ENCODE measurements at regions not wholly inside any gene's neighbourhood (a gene's known extent, or its start where the extent isn't known, plus 50 kb on each side); places are given as distances from the start of the nearest gene placed in this dataset.
A peak's percentile ranks its signal among the peaks of the same experiment; 100 is the strongest.
"Not testable (repeated sequence)": the region's sequence is repeated elsewhere in the genome, so short reads cannot be mapped to it uniquely, and the experiment has no call there.

GRCh38 chr13:108074429-108074828, 140.9 kb downstream of the LIG4 start:
- H3K9me3 ChIP-seq; H3K36me3 ChIP-seq; DNase-seq; ATAC-seq; intact Hi-C loops (cut with DNase I); H3K27me3 ChIP-seq; H3K4me1 ChIP-seq; H3K27ac ChIP-seq; H3K4me3 ChIP-seq: not testable (repeated sequence)
- TF ChIP-seq, protein P1, sequence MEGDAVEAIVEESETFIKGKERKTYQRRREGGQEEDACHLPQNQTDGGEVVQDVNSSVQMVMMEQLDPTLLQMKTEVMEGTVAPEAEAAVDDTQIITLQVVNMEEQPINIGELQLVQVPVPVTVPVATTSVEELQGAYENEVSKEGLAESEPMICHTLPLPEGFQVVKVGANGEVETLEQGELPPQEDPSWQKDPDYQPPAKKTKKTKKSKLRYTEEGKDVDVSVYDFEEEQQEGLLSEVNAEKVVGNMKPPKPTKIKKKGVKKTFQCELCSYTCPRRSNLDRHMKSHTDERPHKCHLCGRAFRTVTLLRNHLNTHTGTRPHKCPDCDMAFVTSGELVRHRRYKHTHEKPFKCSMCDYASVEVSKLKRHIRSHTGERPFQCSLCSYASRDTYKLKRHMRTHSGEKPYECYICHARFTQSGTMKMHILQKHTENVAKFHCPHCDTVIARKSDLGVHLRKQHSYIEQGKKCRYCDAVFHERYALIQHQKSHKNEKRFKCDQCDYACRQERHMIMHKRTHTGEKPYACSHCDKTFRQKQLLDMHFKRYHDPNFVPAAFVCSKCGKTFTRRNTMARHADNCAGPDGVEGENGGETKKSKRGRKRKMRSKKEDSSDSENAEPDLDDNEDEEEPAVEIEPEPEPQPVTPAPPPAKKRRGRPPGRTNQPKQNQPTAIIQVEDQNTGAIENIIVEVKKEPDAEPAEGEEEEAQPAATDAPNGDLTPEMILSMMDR (IDR thresholded peaks at IDR 0.05): peak in 1 of 4 donors; percentile 15
- 29% methylated on average over 2 of the region's 5 CpGs for WGBS (ENCODE audit: insufficient coverage, low coverage, low lambda C conversion rate, missing lambda C conversion rate)

GRCh38 chr13:108070925-108071324, 144.4 kb downstream of the LIG4 start:
- no peak for DNase-seq
- Histone ChIP-seq H3K27me3 (no peaks in the 10 kb centered on the region), H3K4me1 (no peaks in the 10 kb centered on the region), H3K27ac (no peak overlapping the region), H3K4me3 (no peak overlapping the region), H3K36me3 (no peaks in the 10 kb centered on the region), H3K9me3 (no peaks in the 10 kb centered on the region)
- no peak for TF ChIP-seq POLR2A (IDR thresholded peaks at IDR 0.05)
- TF ChIP-seq, protein P1 (IDR thresholded peaks at IDR 0.05): no peak
- intact Hi-C loops (cut with DNase I): no loop called here
- 31% methylated on average over 5 of the region's 5 CpGs for WGBS (ENCODE audit: insufficient coverage, low coverage, low lambda C conversion rate, missing lambda C conversion rate)
- no peak for ATAC-seq

DNA sequence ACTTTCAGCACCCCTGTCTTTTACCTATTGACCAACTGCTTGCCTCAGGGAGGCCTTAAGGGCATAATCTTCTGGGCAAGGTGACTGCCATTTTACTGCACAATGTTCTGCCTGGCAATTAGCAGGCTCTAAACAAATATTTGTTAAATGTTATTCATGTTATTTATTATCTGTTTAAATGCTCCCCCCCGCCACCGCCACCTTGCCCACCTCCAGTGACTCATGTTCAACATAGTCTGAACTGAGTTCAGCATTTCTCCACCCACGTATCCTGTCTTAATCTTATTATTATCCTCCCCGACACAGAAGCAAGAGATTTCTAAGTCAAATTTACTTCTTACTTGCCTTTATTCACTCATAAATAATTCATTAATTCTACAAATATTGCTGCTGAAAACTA, 144.8 kb downstream of the LIG4 start:
- TF ChIP-seq POLR2A (IDR thresholded peaks at IDR 0.05): no peak
- TF ChIP-seq, protein P1 (IDR thresholded peaks at IDR 0.05): no peak
- Histone ChIP-seq H3K27me3 (no peaks in the 10 kb centered on the region), H3K4me3 (no peak overlapping the region), H3K9me3 (no peaks in the 10 kb centered on the region), H3K27ac (no peak overlapping the region), H3K36me3 (no peaks in the 10 kb centered on the region), H3K4me1 (no peaks in the 10 kb centered on the region)
- 66% methylated on average over 4 of the region's 4 CpGs for WGBS (ENCODE audit: insufficient coverage, low coverage, low lambda C conversion rate, missing lambda C conversion rate)
- DNase-seq (no peak), ATAC-seq (no peak)
- intact Hi-C loops (cut with DNase I): no loop called here

DNA sequence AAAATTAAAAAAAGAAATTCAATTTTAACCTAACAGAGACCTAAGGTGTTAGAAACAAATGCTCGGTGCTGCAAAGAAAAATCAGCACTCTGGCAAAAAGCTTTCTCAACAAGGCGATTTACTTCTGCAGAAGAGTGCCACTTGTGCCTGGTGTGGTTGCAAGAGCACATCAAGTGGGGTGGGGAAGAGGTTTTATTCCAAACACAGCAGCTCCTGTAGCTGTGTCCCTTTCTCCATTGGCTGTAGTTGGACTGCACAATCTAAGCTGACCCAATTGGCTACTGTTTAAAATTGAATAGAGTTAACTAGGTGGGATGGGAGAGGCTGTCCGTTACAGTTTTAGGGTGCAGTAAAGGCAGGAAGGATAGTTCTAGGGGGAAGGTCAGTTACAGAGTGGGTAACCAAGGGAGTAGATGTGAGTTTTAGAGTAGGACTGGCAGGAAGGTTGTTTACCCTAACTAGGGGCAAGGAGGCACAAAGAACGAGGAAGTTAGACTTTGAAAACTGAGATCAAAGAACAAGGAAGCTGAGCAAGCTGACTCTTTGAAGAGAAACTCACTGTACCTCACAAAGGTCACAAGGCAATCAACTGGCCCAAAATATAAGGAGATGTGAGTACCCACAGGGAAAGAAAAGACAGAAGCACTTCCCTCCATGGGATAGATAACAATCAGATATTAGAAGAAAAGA, 145.7 kb downstream of the LIG4 start:
- intact Hi-C loops (cut with DNase I): no loop called here
- Histone ChIP-seq H3K36me3 (no peaks in the 10 kb centered on the region), H3K27ac (no peak overlapping the region), H3K4me1 (no peaks in the 10 kb centered on the region), H3K4me3 (no peak overlapping the region), H3K9me3 (no peaks in the 10 kb centered on the region), H3K27me3 (no peaks in the 10 kb centered on the region)
- ATAC-seq: no peak
- no peak for DNase-seq
- 53% methylated on average over 4 of the region's 4 CpGs for WGBS (ENCODE audit: insufficient coverage, low coverage, low lambda C conversion rate, missing lambda C conversion rate)
- no peak for TF ChIP-seq POLR2A (IDR thresholded peaks at IDR 0.05)
- TF ChIP-seq, protein P1 (IDR thresholded peaks at IDR 0.05): no peak

- H3K36me3 ChIP-seq; H3K27me3 ChIP-seq; ATAC-seq; DNase-seq; H3K9me3 ChIP-seq; intact Hi-C loops (cut with DNase I); H3K4me3 ChIP-seq; H3K27ac ChIP-seq; H3K4me1 ChIP-seq: not testable (repeated sequence)
- WGBS (ENCODE audit: insufficient coverage, low coverage, low lambda C conversion rate, missing lambda C conversion rate): 26% methylated on average over 1 of the region's 1 CpG
Measured at GRCh38 chr13:108064372-108064771, 151.0 kb downstream of the LIG4 start.
